ENCODE measurements at regions not wholly inside any gene's neighbourhood (a gene's known extent, or its start where the extent isn't known, plus 50 kb on each side); places are given as distances from the start of the nearest gene placed in this dataset.

- DNase-seq = no peak
These were observed 979.6 kb upstream of the NR2F2 start for GRCh38 chr15:95350908-95351307.

DNA sequence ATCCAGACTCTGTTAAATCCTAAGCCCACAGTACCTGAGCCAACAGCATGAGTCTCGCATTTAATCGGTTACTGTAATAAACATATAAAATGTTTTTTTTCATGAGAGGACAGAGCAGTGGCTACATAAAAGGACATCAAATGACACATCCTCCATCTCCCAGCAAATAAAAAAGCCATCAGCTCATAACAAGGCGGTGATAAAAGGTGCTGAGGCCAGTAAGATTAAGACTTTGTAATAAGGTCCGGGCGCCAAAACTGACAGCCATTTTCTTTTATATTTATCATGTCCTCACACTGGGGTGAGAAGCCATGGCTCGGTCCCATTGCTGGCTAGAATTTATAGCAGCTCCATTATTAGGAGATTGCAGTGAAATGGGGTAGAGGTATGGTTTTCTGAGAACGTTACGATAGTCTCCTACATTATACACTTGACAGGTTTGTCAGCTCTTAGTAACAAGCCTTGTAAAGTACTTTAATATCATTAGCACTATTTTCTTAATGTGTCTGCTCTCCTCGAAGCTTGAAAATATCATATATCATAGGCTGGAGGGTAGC, 977.8 kb upstream of the NR2F2 start:
- no peak for DNase-seq

- DNase-seq = no peak
These were observed 977.0 kb upstream of the NR2F2 start for GRCh38 chr15:95353512-95353911.

DNA sequence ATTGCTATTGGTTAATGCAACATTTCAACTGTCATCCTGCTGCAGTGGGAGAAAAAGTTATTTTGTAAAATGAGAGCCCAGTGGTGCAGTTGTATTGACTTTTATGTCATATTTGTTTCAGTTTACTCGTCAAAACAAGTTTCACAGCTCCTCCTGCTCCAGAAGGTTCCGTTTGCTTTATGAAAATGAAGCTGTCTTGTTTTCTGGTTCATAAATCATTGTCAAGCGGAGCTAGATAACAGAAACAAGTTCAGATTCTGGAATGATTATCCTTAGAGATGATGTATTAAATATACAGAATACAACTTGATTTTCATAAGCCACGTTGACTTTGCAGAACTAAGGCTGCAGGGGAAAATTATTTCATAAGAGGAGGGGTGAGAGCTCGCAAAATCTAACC, 970.5 kb upstream of the NR2F2 start:
- no peak for DNase-seq

GRCh38 chr15:95362306-95362705, 968.2 kb upstream of the NR2F2 start:
- no peak for DNase-seq

- no peak for DNase-seq
These were observed 966.9 kb upstream of the NR2F2 start for GRCh38 chr15:95363646-95364045.

- DNase-seq = no peak
These were observed 964.9 kb upstream of the NR2F2 start for GRCh38 chr15:95365511-95366107.

DNA sequence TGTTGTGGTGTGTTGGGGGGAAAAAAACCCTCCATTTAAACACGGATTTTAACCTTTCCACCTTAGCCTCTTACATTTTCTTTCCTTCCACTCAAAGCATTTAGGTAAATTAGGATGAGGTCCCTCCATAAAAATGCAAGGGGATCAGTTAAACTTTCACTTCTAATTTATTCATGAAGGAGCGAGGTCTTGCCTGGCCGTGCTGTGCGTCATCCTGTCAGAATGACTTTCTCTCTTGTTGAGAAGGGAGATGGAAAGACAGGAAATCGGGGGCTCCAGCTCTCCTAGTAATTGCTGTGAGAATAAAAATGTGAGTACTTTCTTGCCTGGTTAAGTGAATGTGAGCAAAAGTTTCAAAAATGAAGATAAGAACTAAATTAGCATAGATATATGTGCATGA, 962.3 kb upstream of the NR2F2 start:
- DNase-seq = no peak

DNA sequence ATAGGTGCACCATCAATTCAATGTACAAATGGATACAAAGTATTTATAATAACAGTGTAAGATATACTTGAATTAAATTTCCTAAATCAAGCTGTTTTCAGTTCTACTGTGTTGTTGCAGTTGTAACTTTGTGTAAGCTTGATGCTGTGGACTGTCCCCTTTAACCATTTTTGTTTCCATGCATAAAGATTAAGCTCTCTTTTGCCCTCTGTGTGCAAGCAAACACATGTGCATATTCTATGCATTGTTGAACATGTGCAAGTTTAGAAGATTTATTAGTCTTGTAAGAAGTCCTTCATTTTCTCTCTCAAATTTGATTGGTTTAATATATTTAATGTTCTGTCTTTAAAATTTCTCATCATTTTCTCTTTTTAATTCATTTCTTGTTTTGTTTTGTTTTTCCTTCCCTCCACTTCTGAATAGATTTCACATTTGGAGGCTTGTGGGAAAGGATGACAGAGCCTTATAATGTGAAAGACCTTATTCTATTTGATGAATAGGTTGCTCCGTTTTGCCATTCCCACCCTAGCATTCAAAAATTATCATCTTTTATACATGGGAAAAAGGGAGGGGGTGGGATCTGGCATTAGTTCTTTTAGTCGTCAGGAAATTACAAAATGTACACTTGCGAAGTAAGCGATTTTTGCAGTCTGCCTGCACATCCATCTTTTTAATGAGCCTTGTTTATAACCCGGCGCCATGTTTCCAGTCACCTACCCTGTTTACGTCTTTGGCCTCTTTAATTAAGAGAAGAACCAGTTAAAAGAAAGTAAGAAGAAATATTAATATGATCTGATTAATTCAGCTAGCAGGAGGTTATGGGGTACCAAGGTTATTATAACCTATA, 961.5 kb upstream of the NR2F2 start:
- DNase-seq = no peak

DNA sequence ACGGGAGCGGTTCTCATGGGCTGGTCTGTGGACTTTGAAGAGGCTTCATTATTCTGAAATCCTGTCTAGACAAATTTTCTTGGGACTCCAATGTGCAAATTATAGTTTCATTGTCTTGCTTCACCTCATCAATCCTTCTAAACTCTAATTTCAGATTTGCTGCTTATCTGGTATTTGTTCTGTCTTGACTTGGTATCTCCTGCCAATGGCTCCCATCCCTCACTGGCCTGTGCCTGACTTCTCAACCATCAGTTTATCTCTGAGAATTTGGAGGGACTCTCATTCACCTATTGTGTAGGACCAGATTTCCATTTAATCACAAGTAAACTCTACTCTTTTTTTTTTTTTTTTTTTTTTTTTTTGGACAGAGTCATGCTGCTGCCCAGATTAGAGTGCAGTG, 960.2 kb upstream of the NR2F2 start:
- no peak for DNase-seq

- DNase-seq = no peak
These were observed 958.8 kb upstream of the NR2F2 start for GRCh38 chr15:95371664-95372063.

DNA sequence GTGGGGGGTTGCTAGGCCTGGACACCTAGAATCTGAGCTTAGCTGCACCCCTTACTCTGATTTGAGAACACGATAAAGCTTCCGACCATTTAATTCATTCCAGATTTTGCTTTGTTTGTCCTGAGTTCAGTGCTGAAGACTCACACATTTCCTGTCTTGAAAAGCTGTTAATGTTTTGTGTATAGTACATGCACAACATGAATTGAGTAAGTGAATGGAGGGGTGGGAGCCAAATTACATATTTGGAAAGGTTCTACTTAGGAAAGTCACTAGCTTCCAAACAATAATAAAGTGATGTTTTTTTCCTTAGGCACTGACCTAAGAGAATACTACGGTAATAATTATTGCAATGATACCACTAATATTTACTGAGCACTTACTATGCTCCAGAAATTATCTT, 955.2 kb upstream of the NR2F2 start:
- no peak for DNase-seq

DNA sequence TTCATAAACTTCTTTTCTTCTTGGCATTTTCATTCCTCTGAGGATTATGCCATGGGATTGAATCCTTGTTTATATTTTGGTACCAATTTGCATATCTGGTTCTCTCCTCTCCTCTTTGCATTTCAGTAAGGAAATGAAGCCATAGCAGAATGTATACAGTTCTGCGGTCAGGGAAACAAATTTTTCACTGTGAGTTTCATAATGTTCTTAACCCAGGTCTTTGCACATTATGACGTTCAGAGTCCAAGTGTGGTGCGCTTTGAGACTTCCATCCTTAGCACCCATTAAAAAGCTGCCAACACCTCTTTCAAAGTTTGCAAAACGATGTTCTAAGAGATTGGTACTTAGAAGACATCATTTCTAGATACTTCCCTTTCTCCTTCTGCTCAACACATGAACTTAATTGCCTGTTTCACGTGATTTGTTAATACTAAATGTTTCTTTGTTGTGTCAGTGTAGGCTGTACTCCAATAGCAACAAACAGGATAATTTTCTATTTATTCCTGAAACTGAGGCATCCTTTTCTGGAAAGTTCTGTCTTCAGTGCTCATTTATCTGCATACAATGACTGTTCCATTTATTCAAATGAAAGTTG, 953.1 kb upstream of the NR2F2 start:
- DNase-seq = no peak

GRCh38 chr15:95394186-95395067, 936.1 kb upstream of the NR2F2 start:
- DNase-seq = no peak

DNA sequence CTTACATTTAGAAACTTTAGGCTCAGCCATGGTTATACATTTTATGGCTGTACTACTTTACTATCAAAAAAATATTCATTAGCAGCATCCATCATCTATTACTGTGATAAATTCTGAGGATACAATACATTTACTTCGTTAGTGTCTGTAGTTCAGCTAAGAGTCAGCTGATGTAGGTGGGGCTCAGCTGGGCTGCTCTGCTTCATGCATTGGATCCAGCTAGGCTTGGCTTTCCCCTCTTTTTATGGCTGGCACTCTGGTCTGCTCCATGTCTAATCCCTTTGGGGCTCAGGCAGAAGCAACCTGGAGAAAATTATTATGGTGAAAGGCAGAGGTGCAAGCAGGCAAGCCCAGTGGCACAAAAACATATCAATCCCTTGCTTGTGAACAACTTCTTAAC, 930.1 kb upstream of the NR2F2 start:
- DNase-seq = no peak

DNA sequence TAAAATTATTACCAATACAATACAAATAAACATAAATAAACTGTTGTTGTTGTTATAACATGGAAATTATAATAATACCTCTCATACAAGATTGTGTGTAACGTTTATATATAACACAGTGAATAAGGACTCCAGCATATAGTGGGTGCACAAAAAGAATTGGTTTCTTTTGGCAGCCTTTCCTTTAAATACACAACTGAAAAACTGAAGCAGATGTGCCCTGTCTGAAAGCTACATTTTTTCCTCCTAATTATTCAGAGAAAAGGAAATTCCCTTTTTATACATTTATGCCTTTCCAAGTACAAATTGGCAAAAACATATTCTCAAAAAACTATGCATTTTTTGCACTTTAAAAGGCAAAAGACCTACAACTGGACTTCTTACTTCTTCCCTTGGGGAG, 928.9 kb upstream of the NR2F2 start:
- DNase-seq = no peak

- DNase-seq = no peak
These were observed 925.1 kb upstream of the NR2F2 start for GRCh38 chr15:95405447-95405846.

GRCh38 chr15:95407534-95407933, 923.0 kb upstream of the NR2F2 start:
- no peak for DNase-seq

GRCh38 chr15:95409211-95409610, 921.3 kb upstream of the NR2F2 start:
- no peak for DNase-seq

DNA sequence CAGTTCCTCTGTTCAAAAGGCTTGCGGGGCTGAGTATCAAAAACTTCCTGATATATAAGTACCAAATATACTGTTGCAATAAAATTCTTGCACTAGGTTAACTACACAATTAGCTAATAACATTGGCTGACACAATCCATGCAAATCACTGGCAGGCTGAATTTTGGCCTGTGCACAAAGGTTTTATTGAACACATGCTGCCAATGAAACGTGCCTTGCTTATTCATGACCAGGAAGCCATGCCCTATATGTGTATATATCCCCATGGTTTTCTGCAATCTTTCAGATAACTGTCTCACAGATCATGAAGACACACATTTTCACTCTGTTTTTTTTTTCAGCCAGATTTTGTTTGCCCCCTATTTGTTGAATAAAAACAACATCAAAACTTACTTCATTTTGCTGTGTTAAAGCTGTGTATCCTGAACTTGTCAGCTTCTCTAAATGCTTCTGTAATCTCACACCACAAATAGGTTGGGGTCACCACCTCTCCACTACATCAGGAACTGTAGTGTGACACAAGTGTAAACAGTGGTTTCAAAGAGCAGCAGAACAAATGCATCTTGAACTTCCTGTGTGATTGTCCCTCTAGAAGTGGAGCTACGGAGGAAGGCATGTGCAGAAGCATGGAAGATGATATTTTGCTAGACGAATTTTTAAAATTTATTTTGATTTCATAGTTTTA, 920.7 kb upstream of the NR2F2 start:
- DNase-seq = no peak

GRCh38 chr15:95410757-95411156, 919.7 kb upstream of the NR2F2 start:
- DNase-seq = no peak

DNA sequence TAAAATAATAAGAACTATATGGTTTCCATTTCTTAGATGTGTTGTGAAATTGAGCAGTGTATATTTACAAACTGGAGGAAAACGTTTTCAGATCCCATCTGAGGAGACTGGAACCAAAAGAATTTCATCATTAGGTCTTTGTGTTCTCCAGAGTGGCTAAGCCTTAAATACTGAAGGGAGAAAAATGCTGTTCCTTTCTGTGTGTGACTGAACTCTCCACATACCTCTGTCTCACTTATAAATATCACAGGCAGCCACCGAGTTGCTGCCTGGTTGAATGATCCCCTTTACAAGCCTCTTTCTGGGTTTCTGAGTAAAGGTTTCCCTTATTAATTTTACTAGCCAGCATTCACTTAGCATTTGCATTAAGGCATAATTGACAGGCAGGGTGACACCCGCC, 913.9 kb upstream of the NR2F2 start:
- DNase-seq = no peak
